Adipocyte (in vitro differentiated cells): ENCODE measurements at regions not wholly inside any gene's neighbourhood (a gene's known extent, or its start where the extent isn't known, plus 50 kb on each side); places are given as distances from the start of the nearest gene placed in this dataset.

Source experiments
- DNase-seq: peaks from one replicate; pipeline ENCODE4 v3.0.0-alpha.2; 2015; ENCODE audit warnings: low read depth
- H3K27me3 ChIP-seq: replicated peaks from 2 replicates; pipeline ENCODE4 v1.7.0; 2013; ENCODE audit warnings: mild to moderate bottlenecking, low read length, moderate library complexity; ENCODE audit not compliant: control insufficient read depth, insufficient read depth
- H3K36me3 ChIP-seq: 2 replicates; pipeline ENCODE4 v1.7.0; 2013; ENCODE audit warnings: low read length, mild to moderate bottlenecking, moderate library complexity; ENCODE audit not compliant: control insufficient read depth, insufficient read depth, severe bottlenecking
- H3K4me1 ChIP-seq: 2 replicates; pipeline ENCODE4 v1.7.0; 2013; ENCODE audit warnings: mild to moderate bottlenecking, low read length, moderate library complexity; ENCODE audit not compliant: control insufficient read depth, insufficient read depth
- H3K4me3 ChIP-seq: 2 replicates; pipeline ENCODE4 v1.7.0; 2013; ENCODE audit warnings: mild to moderate bottlenecking, low read length, moderate library complexity
- H3K9ac ChIP-seq: 2 replicates; pipeline ENCODE4 v1.7.0; 2013; ENCODE audit warnings: mild to moderate bottlenecking, low read length, moderate library complexity
- H3K9me3 ChIP-seq: 2 replicates; pipeline ENCODE4 v1.7.0; 2013; ENCODE audit warnings: mild to moderate bottlenecking, low read length, moderate library complexity; ENCODE audit not compliant: control insufficient read depth

GRCh38 chr9:105828171-105828570, 133.8 kb downstream of the TMEM38B start:
- H3K36me3 ChIP-seq = no peaks in the 10 kb centered on the region
- no peaks in the 10 kb centered on the region for H3K9me3 ChIP-seq
- no peaks in the 10 kb centered on the region for H3K27me3 ChIP-seq
- H3K4me3 ChIP-seq = no peak overlapping the region
- no peak for DNase-seq
- H3K9ac ChIP-seq = no peak overlapping the region
- no peaks in the 10 kb centered on the region for H3K4me1 ChIP-seq

GRCh38 chr9:105828596-105829213, 134.4 kb downstream of the TMEM38B start:
- H3K4me1 ChIP-seq = no peaks in the 10 kb centered on the region
- no peak for DNase-seq
- no peaks in the 10 kb centered on the region for H3K9me3 ChIP-seq
- H3K4me3 ChIP-seq = no peak overlapping the region
- no peaks in the 10 kb centered on the region for H3K27me3 ChIP-seq
- no peaks in the 10 kb centered on the region for H3K36me3 ChIP-seq
- no peak overlapping the region for H3K9ac ChIP-seq

DNA sequence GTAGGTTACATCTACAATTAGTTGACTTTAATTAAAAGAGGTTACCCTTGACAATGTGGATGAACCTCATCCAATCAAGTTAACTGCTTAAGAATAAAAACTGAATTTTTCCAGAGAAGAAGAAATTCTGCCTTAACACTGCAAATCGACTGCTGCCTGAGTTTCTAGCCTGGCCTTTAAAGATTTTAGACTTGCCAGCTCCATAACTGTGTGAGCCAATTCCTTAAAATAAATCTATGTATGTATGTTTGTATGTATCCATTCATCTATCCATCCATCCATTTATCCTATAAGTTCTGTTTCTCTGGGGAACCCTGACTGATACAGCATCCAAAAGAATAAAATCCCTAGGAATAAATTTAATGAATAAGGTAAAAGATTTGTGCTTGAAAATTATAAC, 136.1 kb downstream of the TMEM38B start:
- no peaks in the 10 kb centered on the region for H3K4me1 ChIP-seq
- H3K9ac ChIP-seq = no peak overlapping the region
- H3K27me3 ChIP-seq = no peaks in the 10 kb centered on the region
- no peak for DNase-seq
- no peak overlapping the region for H3K4me3 ChIP-seq
- no peaks in the 10 kb centered on the region for H3K9me3 ChIP-seq
- H3K36me3 ChIP-seq = no peaks in the 10 kb centered on the region

GRCh38 chr9:105832096-105832710, 137.9 kb downstream of the TMEM38B start:
- DNase-seq = no peak
- H3K27me3 ChIP-seq = no peaks in the 10 kb centered on the region

DNA sequence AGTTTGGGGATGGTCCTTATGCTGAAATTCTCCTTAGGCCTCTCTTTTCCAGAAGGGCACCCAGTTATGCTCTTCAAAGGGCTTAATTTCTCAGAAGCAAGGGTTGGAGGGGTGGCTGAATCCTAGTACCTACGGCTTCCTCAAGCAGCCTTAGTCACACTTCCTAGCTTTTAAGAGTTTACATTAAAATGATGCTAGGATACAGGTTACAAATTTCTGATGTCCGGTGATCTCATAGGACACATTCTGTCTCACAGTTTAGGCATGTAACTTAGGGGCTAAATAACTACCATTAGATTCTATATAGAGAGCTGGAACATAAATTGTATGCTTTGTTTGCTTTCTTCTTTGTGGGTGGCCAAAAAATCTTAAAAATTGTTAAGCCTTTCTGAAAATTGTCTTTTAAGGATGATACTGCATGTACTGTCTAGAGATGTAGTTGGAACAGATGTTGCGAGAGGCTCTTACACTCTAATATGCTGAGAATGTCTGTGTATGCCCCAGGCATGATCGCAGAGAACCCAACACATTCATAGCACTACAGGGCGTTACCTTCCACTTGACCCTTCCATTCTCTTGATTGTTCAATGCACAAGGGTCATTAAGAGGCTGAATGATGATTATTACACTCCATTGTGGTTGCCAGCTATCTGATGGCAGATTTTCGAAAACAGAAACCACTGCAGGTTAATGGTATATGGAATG, 139.1 kb downstream of the TMEM38B start:
- no peak overlapping the region for H3K9ac ChIP-seq
- no peaks in the 10 kb centered on the region for H3K9me3 ChIP-seq
- H3K4me1 ChIP-seq = no peaks in the 10 kb centered on the region
- no peaks in the 10 kb centered on the region for H3K27me3 ChIP-seq
- no peak overlapping the region for H3K4me3 ChIP-seq
- no peak for DNase-seq
- no peaks in the 10 kb centered on the region for H3K36me3 ChIP-seq

More at GRCh38 chr9:105832096-105832710, 137.9 kb downstream of the TMEM38B start:
- Histone ChIP-seq H3K9me3 (no peaks in the 10 kb centered on the region), H3K36me3 (no peaks in the 10 kb centered on the region), H3K4me1 (no peaks in the 10 kb centered on the region), H3K9ac (no peak overlapping the region), H3K4me3 (no peak overlapping the region)

DNA sequence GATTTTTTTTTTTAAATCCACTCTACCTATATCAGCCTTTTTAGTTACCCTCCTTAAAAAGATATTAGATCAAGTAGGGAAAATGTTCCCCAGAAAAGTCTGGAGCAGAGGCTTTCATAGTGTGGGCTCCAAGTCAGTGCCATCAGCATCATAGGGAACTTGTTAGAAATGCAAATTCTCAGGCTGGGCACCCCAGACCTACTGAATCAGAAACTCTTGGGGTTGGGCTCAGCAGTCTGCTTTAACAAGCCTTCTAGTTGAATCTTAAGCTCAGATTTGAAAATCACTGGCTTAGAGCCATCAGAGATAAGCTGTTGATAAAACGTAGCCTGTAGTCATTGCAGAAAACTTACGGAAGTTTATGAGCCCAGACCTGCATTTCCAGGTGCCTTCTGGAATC, 140.1 kb downstream of the TMEM38B start:
- Histone ChIP-seq H3K36me3 (no peaks in the 10 kb centered on the region), H3K9me3 (no peaks in the 10 kb centered on the region), H3K4me3 (no peak overlapping the region), H3K9ac (no peak overlapping the region), H3K27me3 (no peaks in the 10 kb centered on the region), H3K4me1 (no peaks in the 10 kb centered on the region)
- DNase-seq = no peak

DNA sequence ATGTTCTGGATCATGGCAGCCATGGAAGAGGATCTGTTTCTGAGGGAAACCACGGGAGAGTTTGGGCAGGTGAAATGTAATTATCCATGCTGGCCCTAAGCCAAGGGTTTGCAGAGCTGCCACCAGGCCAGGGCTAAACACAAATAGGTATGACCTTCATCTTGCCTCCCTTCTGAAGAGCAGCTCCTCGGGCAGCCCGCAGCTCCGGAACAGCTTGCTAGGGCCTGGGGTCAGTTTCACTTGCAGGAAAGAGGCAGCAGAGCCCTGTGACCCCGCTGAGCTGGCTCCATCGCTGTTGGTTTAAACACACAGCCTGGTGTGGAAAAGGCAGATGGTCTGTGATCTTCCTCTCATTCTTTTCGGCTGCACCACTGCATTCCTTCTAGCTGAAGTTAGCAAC, 141.4 kb downstream of the TMEM38B start:
- Histone ChIP-seq H3K36me3 (no peaks in the 10 kb centered on the region), H3K4me1 (no peaks in the 10 kb centered on the region), H3K9ac (no peak overlapping the region), H3K9me3 (no peaks in the 10 kb centered on the region), H3K4me3 (no peak overlapping the region), H3K27me3 (no peaks in the 10 kb centered on the region)
- no peak for DNase-seq

- Histone ChIP-seq H3K9ac (no peak overlapping the region), H3K4me3 (no peak overlapping the region), H3K4me1 (no peaks in the 10 kb centered on the region), H3K27me3 (no peaks in the 10 kb centered on the region), H3K9me3 (peaks cover 4% of the 10 kb centered on the region), H3K36me3 (no peaks in the 10 kb centered on the region)
- no peak for DNase-seq
Observed at GRCh38 chr9:105836936-105837660, 142.8 kb downstream of the TMEM38B start.

DNA sequence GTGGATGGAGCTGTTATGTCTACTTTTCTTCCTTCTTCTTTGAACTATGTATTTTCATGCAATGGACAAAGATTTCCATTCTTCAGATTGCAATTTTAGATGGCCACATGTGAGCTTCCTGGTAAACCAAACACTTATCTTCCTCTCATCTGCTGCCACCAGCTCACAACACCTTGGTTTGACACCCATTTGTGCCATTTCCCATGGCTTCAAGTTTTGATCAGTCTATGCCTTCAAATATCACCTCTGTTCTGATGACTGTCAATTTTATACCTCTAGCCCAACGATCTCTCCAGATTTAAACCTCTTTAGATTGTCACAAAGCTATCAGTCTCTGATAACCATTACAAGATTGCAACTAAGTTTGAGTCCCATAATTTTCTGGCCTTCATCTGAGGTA, 147.2 kb downstream of the TMEM38B start:
- DNase-seq = no peak

DNA sequence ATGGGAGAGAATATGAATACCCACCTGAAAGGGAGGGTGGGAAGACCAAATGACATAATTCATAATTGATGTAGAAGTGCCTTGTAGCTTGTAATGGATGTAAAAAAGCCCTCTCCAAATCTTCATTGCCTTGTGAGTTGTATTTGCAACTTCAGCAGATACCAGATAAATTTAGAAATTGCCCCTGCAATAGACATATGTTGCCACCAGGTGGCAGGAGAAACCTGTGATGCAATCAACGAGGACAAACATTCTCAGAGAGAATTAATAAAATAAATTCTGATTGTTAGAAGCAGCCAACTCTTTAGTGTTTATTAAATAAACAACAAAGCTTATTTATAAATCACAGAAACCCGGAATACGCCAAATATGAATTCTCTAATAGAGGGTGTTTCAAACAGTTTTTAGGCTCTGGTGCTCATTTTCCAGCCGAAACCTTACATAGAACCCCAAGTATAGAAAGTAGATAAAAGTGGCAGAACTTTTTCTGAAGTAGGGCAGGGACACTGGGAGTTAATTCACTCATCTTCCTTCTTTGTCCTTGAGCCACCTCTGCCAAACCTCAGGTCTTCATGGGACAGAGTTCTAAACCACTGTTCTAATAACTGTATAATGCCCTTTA, 147.8 kb downstream of the TMEM38B start:
- Histone ChIP-seq H3K36me3 (no peaks in the 10 kb centered on the region), H3K4me1 (no peaks in the 10 kb centered on the region), H3K27me3 (no peaks in the 10 kb centered on the region), H3K4me3 (no peak overlapping the region), H3K9ac (no peak overlapping the region), H3K9me3 (peaks cover 4% of the 10 kb centered on the region)
- peak; percentile 55 for DNase-seq

More for the DNA sequence above, 147.2 kb downstream of the TMEM38B start:
- H3K9ac ChIP-seq = no peak overlapping the region
- H3K9me3 ChIP-seq = peaks cover 4% of the 10 kb centered on the region
- no peak overlapping the region for H3K4me3 ChIP-seq
- no peaks in the 10 kb centered on the region for H3K4me1 ChIP-seq
- no peaks in the 10 kb centered on the region for H3K27me3 ChIP-seq
- H3K36me3 ChIP-seq = no peaks in the 10 kb centered on the region

DNA sequence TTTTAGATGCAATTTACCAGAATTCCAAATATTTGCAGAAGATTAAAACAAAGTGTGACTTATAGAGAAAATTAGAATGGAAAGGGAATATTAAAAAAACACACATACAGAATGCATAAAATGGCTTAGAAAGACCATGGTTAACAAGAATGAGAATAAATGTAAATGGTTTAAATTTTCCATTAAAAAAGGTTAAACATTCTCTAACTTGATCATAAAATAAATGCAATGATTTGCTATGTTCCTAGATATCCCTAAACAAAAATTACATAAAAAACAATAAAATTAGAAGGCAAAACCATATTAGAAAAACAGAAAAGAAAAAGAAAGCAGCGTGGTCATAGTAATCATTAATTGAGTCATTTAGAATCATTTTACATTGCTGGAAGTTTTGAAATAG, 152.5 kb downstream of the TMEM38B start:
- Histone ChIP-seq H3K4me1 (no peaks in the 10 kb centered on the region), H3K4me3 (no peak overlapping the region), H3K27me3 (no peaks in the 10 kb centered on the region), H3K9ac (no peak overlapping the region), H3K36me3 (no peaks in the 10 kb centered on the region), H3K9me3 (peaks cover under 1% of the 10 kb centered on the region)
- DNase-seq = no peak
